HG02884 (cell line): ENCODE measurements at regions not wholly inside any gene's neighbourhood (a gene's known extent, or its start where the extent isn't known, plus 50 kb on each side); places are given as distances from the start of the nearest gene placed in this dataset.
"Not testable (repeated sequence)": the region's sequence is repeated elsewhere in the genome, so short reads cannot be mapped to it uniquely, and the experiment has no call there.

Source experiments
- ATAC-seq: cut with Tn5 transposase; IDR thresholded peaks from one replicate; pipeline ENCODE4 v1.9.1; 2021; ENCODE audit warnings: mild to moderate bottlenecking, moderate library complexity; ENCODE audit not compliant: unreplicated experiment

GRCh38 chr6:157727629-157728182 lies 95.3 kb upstream of the SNX9 start:
- no peak for ATAC-seq

- ATAC-seq: no peak
These were observed 94.7 kb upstream of the SNX9 start for GRCh38 chr6:157728183-157728881.

- no peak for ATAC-seq
These were observed 91.8 kb upstream of the SNX9 start for GRCh38 chr6:157731221-157731620.

DNA sequence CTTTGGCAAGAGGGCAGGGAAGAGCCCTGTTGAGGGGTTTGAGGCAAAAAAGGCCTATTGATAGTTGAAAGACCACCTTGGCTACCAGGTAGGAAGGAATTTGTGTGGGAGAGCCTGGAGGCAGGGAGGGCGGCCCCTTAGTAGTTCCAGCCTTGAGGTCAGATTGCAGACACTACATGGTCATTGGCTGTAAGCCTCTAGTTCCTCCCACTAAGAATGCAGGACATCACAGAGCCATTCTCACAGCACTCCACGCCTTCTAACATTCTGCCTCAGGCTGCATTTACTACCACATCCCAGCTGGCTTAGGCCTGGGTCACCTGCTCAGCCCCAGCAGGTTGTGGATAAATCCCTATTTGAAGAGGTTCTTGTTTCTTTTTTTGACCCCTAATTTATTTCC lies 91.0 kb upstream of the SNX9 start:
- no peak for ATAC-seq

- ATAC-seq: no peak
These were observed 90.5 kb upstream of the SNX9 start for GRCh38 chr6:157732416-157733161.

DNA sequence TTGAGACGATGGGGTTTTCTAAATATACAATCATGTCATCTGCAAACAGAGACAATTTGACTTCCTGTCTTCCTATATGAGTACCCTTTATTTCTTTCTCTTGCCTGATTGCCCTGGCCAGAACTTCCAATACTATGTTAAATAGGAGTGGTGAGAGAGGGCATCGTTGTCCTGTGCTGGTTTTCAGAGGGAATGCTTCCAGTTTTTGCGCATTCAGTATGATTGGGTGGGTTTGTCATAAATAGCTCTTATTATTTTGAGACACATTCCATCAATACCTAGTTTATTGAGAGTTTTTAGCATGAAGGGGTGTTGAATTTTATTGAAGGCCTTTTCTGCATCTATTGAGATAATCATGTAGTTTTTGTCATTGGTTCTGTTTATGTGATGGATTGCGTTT lies 86.5 kb upstream of the SNX9 start:
- ATAC-seq: not testable (repeated sequence)

DNA sequence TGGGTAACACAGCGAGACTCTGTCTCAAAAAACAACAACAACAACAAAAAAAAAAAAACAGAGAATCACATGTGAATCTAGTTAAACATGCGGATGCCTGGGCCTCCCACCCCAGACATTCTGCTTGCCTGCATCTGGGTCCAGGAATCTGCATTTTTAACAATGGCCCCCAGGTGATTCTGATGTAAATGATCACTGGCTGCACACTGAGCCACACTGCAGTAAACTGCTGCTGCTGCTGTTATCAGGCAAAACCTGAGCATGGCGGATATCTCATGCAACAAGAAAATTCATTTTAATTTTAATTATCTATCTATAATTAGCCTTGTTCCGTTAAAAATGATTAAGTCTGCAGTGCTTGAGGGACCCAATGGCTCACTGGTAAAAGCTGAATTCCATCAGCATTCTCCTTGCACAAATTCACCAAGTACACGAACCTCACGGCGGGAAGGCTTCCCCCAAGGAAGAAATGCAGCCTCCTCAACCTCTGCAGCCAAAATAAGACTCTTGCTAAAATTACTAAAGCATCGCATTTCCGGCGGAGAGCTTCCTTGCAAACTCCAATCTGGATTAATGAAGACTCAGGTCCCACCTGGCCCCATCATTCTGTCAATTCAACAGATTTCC lies 81.6 kb upstream of the SNX9 start:
- ATAC-seq: no peak

GRCh38 chr6:157741948-157742556 lies 81.0 kb upstream of the SNX9 start:
- ATAC-seq: no peak

DNA sequence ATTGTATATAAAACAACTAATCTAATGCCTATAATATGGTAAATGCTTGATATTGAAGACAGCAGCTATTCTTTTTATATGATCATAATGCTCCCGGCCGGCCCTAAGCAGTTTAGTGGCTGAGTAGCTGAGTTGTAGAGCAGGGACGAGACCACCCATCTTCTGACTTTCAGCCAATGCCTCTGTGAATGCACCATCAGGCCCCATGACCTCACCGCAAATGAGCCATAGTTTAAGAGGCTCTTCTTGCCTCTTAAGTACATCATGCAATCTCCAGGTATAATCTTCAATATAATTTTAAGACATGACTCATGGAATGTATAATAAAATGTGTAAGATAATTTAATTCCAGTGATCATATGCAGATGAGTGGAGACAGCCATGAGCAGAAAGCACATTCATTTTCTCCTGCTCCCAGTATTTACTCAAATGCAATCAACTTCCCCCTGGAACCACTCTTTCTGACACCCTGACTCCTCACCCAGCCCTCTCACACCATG lies 78.9 kb upstream of the SNX9 start:
- ATAC-seq: no peak

DNA sequence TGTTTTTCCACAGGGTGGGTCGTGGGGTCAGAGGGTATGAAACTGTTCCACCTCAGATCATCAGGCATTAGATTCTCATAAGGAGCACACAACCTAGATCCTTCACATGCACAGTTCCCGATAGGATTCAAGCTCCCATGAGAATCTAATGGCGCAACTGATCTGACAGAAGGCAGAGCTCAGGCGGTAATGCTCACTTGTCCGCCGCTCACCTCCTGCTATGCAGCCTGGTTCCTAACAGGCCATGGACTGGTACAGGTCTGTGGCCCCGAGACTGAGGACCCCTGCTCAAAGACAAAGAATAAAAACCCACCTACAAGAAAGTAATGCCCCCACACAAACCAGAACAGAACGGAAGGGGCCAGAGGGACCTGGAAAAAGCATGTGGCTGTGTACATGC lies 76.1 kb upstream of the SNX9 start:
- ATAC-seq: no peak

- no peak for ATAC-seq
These were observed 75.7 kb upstream of the SNX9 start for GRCh38 chr6:157747370-157747769.

DNA sequence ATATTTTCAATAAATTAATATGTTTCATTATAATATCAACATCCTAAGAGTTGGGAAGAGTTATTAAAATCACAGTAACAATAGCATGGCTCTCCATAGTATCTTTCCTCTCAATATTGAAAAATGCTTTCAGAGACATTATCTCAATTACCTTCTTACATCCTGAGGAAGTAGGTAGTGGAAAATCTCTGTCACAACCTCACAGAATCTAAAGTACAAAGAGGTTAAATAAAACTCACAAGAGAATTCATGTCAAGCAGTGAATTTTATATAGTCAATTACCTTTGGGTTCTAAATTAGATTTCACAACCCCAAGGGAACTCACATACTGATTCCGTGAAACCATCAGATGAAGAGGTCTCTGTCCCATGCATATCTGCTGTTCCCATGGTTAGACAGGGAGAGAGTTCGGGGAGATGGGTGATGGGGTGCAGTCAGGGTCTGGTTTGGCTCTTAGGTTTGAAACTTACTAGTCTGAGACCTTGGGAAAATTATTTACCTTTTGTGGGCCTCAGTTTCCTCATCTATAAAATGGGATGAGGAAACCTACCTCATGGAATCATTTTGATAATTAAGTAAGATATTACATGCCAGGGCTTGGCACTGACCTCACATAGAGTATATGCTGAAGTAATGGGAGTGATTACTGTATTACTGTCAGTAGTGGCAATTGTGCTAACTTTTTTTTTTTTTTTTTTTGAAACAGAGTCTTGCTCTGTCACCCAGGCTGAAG lies 74.0 kb upstream of the SNX9 start:
- no peak for ATAC-seq

- ATAC-seq: not testable (repeated sequence)
These were observed 72.1 kb upstream of the SNX9 start for GRCh38 chr6:157750973-157751372.

DNA sequence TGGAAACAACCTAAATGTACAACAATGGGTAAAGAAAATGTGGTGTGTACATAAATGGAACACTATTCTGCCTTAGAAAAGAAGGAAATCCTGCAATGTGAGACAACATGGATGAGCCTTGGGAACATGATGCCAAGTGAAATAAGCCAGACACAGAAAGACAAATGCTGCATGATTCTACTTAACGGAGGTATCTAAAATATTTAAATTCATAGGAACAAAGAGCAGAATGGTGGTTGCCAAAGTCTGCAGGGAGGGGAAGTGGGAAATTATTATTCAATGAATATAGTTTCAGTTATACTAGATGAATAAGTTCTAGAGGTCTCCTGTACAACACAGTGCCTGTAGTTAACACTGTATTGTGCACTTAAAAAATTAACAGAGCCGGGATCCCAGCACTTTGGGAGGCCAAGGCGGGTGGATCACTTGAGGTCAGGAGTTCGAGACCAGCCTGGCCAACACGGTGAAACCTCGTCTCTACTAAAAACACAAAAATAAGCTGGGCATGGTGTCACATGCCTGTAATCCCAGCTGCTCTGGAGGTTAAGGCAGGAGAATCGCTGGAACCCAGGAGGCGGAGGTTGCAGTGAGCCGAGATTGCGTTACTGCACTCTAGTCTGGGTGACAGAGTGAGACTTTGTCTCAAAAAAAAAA lies 71.4 kb upstream of the SNX9 start:
- no peak for ATAC-seq

DNA sequence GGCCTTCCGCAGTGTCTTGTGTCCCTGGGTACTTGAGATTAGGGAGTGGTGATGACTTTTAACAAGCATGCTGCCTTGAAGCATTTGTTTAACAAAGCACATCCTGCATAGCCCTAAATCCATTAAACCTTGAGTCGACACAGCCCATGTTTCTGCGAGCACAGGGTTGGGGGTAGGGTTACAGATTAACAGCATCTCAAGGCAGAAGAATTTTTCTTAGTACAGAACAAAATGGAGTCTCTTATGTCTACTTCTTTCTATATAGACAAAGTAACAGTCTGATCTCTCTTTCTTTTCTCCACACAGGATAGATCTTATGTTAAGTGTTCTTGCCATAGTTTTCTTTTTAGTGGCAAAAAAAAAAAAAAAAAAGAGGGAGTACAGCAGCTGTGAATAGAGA lies 70.2 kb upstream of the SNX9 start:
- not testable (repeated sequence) for ATAC-seq

DNA sequence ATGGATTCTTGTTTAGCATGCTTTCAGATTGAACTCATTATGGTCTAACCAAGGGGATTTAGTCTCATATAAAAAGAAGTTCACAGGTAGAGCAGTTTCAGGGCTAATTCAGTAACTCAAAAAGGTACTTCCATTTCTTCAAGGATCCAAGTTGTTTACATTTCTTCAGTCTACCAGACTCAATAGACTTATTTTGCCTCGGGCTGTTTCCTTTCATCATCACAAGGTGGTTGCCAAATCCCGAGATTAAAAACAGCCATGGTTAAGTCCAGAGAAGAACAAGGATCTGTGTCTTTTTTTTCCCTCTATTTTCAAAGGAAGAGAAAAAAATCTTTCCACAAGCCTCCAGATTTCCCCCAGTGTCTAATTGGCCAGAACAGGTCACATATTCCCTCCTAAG lies 69.8 kb upstream of the SNX9 start:
- no peak for ATAC-seq

- ATAC-seq: not testable (repeated sequence)
These were observed 69.2 kb upstream of the SNX9 start for GRCh38 chr6:157753801-157754200.

- no peak for ATAC-seq
These were observed 68.7 kb upstream of the SNX9 start for GRCh38 chr6:157754351-157754750.

DNA sequence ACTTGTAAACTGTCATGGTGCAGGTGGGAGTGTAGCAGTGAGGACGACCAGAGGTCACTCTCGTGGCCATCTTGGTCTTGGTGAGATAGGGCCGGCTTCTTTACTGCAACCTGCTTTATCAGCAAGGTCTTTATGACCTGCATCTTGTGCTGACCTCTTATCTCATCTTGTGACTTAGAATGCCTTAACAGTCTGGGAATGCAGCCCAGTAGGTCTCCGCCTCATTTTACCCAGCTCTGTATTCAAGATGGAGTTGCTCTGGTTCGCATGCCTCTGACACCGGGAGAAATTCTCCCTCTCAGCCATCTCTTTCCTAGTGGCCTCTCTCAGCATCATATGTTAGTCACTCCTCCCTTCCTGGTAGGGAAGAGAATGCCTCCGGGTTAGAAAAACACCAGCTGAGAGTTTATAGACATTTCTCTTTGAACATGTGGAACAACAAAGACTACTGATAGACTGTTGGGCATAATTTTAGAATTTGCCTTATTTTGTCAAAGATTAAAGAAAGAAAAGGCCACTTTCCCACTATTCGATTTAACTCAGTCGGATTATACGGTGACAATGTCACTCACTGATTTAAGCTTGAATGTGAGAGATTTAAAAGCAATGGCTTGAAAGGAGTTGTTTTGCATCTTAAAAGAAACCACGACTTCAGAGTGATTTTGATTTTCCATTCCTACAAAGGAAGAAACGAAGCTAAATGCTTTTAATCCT lies 67.9 kb upstream of the SNX9 start:
- no peak for ATAC-seq
